ENCODE measurements at regions not wholly inside any gene's neighbourhood (a gene's known extent, or its start where the extent isn't known, plus 50 kb on each side); places are given as distances from the start of the nearest gene placed in this dataset.

DNA sequence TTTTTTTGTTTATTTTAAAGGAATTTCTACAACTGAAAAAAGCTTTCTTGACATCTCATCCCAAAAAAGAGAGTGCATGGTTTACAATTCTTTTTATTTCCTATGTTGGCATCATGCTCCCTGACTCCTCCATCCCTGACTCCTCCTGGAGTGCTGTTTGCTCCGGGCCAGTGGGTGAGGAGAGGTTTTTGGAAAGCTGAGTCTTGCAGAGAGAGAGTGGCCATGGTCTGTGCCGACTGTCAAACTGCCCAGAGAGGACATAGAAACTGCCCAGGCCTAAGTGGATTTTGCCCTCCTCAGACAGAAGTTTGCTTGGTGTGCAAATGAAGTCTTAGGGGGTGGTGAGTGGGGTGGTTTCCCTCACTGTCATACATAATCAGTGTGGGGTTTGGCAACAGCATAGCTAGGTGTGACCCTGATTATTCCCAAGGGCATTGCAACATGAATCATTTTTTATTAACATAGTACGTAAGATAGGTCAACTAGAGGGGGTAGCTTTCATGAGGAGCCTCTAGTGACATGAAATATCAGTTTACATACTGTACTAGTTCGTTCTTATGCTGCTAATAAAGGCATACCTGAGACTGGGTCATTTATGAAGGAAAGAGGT, 179.8 kb upstream of the UBL3 start:
- CTCF ChIA-PET: no interaction called here

GRCh38 chr13:30027569-30028455, 177.4 kb upstream of the UBL3 start:
- Histone ChIP-seq H3K9me3 (ENCODE audit: control insufficient read depth in 1 of 2, insufficient read depth in 1 of 2, low read length in 2 of 2) (no peaks in the 10 kb centered on the region), H3K4me1 (ENCODE audit: insufficient read depth, low read length) (no peaks in the 10 kb centered on the region), H3K36me3 (ENCODE audit: insufficient read depth, low read length) (no peaks in the 10 kb centered on the region), H3K27me3 (ENCODE audit: control insufficient read depth in 1 of 2, insufficient read depth in 2 of 2, low read length in 2 of 2) (no peaks in the 10 kb centered on the region), H3K27ac (ENCODE audit: low read depth in 1 of 2, low read length in 2 of 2) (no peak overlapping the region), H3K4me3 (ENCODE audit: low read length) (no peak overlapping the region)
- POLR2A ChIA-PET: no interaction called here
- Mint-ChIP-seq H3K27me3 (no peaks in the 10 kb centered on the region), H3K27ac (no peak overlapping the region), H3K9me3 (no peaks in the 10 kb centered on the region), H3K4me1 (ENCODE audit: low read depth) (no peaks in the 10 kb centered on the region), H3K36me3 (ENCODE audit: low read depth) (no peaks in the 10 kb centered on the region), H3K4me3 (no peak overlapping the region)
- intact Hi-C loops (cut with DNase I, micrococcal nuclease): no loop called here
- TF ChIP-seq, protein P1, sequence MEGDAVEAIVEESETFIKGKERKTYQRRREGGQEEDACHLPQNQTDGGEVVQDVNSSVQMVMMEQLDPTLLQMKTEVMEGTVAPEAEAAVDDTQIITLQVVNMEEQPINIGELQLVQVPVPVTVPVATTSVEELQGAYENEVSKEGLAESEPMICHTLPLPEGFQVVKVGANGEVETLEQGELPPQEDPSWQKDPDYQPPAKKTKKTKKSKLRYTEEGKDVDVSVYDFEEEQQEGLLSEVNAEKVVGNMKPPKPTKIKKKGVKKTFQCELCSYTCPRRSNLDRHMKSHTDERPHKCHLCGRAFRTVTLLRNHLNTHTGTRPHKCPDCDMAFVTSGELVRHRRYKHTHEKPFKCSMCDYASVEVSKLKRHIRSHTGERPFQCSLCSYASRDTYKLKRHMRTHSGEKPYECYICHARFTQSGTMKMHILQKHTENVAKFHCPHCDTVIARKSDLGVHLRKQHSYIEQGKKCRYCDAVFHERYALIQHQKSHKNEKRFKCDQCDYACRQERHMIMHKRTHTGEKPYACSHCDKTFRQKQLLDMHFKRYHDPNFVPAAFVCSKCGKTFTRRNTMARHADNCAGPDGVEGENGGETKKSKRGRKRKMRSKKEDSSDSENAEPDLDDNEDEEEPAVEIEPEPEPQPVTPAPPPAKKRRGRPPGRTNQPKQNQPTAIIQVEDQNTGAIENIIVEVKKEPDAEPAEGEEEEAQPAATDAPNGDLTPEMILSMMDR (IDR thresholded peaks at IDR 0.05): no peak
- DNase-seq: no peak
- no peak for ATAC-seq (ENCODE audit: poor library complexity)
- CTCF ChIA-PET: interaction anchor here (0.5 kb wide), 1 partner anchor 83 kb away, joined by 3 read pairs; no protein-coding TSS in a partner anchor

More for the DNA sequence above, 179.8 kb upstream of the UBL3 start:
- Histone ChIP-seq H3K4me3 (ENCODE audit: low read length) (no peak overlapping the region), H3K27ac (ENCODE audit: low read depth in 1 of 2, low read length in 2 of 2) (no peak overlapping the region), H3K9me3 (ENCODE audit: control insufficient read depth in 1 of 2, insufficient read depth in 1 of 2, low read length in 2 of 2) (no peaks in the 10 kb centered on the region), H3K4me1 (ENCODE audit: insufficient read depth, low read length) (no peaks in the 10 kb centered on the region), H3K36me3 (ENCODE audit: insufficient read depth, low read length) (no peaks in the 10 kb centered on the region), H3K27me3 (ENCODE audit: control insufficient read depth in 1 of 2, insufficient read depth in 2 of 2, low read length in 2 of 2) (no peaks in the 10 kb centered on the region)
- DNase-seq (no peak), ATAC-seq (ENCODE audit: poor library complexity) (no peak)
- POLR2A ChIA-PET: no interaction called here
- TF ChIP-seq, protein P1 (IDR thresholded peaks at IDR 0.05): no peak
- Mint-ChIP-seq H3K4me3 (no peak overlapping the region), H3K4me1 (ENCODE audit: low read depth) (no peaks in the 10 kb centered on the region), H3K9me3 (no peaks in the 10 kb centered on the region), H3K27ac (no peak overlapping the region), H3K36me3 (ENCODE audit: low read depth) (no peaks in the 10 kb centered on the region), H3K27me3 (no peaks in the 10 kb centered on the region)
- intact Hi-C loops (cut with DNase I, micrococcal nuclease): no loop called here

DNA sequence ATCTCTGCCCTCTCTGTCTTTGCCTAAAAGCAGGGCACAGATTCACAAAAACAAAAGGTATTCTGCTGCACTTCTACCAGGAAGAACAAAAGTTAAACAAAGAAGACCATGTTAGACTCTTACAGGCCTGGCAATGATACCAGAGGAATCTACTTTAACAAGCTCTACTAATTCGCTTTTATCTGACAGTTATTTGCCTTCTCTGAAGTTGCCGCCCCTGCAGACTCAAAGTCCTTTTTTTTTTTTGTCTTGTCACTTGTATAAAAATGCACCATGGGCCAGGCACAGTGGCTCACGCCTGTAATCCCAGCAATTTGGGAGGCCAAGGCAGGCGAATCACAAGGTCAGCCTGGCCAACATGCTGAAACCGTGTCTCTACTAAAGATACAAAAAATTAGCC, 176.5 kb upstream of the UBL3 start:
- Histone ChIP-seq H3K9me3 (ENCODE audit: control insufficient read depth in 1 of 2, insufficient read depth in 1 of 2, low read length in 2 of 2) (no peaks in the 10 kb centered on the region), H3K27me3 (ENCODE audit: control insufficient read depth in 1 of 2, insufficient read depth in 2 of 2, low read length in 2 of 2) (no peaks in the 10 kb centered on the region), H3K4me3 (ENCODE audit: low read length) (no peak overlapping the region), H3K27ac (ENCODE audit: low read depth in 1 of 2, low read length in 2 of 2) (no peak overlapping the region), H3K36me3 (ENCODE audit: insufficient read depth, low read length) (no peaks in the 10 kb centered on the region), H3K4me1 (ENCODE audit: insufficient read depth, low read length) (no peaks in the 10 kb centered on the region)
- no peaks in the 10 kb centered on the region for H3K36me3 Mint-ChIP-seq (ENCODE audit: low read depth)
- H3K4me1 Mint-ChIP-seq (ENCODE audit: low read depth): no peaks in the 10 kb centered on the region
- POLR2A ChIA-PET: no interaction called here
- DNase-seq (no peak), ATAC-seq (ENCODE audit: poor library complexity) (no peak)
- H3K9me3 Mint-ChIP-seq: no peaks in the 10 kb centered on the region
- H3K4me3 Mint-ChIP-seq: no peak overlapping the region
- TF ChIP-seq, protein P1 (IDR thresholded peaks at IDR 0.05): no peak
- H3K27ac Mint-ChIP-seq: no peak overlapping the region
- no peaks in the 10 kb centered on the region for H3K27me3 Mint-ChIP-seq
- CTCF ChIA-PET: no interaction called here
- intact Hi-C loops (cut with DNase I, micrococcal nuclease): no loop called here
